ENCODE measurements at regions not wholly inside any gene's neighbourhood (a gene's known extent, or its start where the extent isn't known, plus 50 kb on each side); places are given as distances from the start of the nearest gene placed in this dataset.

DNA sequence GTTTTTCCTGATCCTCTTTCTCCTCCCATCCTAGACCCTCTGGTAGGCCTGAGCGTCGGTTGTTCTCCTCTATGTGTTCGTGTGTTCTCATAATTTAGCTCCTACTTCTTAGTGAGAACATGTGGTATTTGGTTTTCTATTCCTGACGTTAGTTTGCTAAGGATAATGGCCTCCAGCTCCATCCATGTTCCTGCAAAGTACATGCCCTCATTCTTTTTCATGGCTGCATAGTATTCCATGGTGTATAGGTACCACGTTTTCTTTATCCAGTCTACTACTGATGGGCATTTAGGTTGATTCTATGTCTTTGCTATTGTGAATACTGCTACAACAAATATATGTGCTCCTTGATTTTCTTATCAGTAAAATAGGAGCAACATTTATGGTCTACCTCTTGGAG lies 146.8 kb upstream of the PTCHD1 start:
- ATAC-seq: no peak
- intact Hi-C loops (cut with micrococcal nuclease) (no loop called here), in situ Hi-C loops (cut with MboI) (no loop called here)
- H3K27ac ChIP-seq (ENCODE audit: extremely low read depth, low read depth, low read length): no peak overlapping the region
- no peak overlapping the region for H3K4me3 ChIP-seq
- CTCF ChIA-PET (ENCODE audit: low intra/inter-chr PET ratio): no interaction called here
- no peaks in the 10 kb centered on the region for H3K4me1 ChIP-seq (replicated peaks in 1 of 2; ENCODE audit: control insufficient read depth in 2 of 2, insufficient read depth in 2 of 2, low read length in 2 of 2)
- no peaks in the 10 kb centered on the region for H3K9me1 ChIP-seq (ENCODE audit: control insufficient read depth, insufficient read depth, low read length)
- no peak overlapping the region for H3K4me2 ChIP-seq (ENCODE audit: insufficient read depth, low read length)
- H3K36me3 ChIP-seq (ENCODE audit: control insufficient read depth, insufficient read depth, low read length): no peaks in the 10 kb centered on the region
- no peak for FAIRE-seq
- H3K79me2 ChIP-seq (ENCODE audit: control insufficient read depth, insufficient read depth, low read length): no peaks in the 10 kb centered on the region
- H3K9me3 ChIP-seq (replicated peaks; ENCODE audit: control insufficient read depth, insufficient read depth, low read depth, low read length): no peaks in the 10 kb centered on the region
- no peak overlapping the region for H2AFZ ChIP-seq (ENCODE audit: low read depth, low read length)
- H4K20me1 ChIP-seq (replicated peaks; ENCODE audit: control insufficient read depth, insufficient read depth, low read length): no peaks in the 10 kb centered on the region
- POLR2A ChIA-PET: no interaction called here
- no TSS peak for BruUV-seq (replicated peaks)
- no peak overlapping the region for H3K9ac ChIP-seq (ENCODE audit: insufficient read depth in 1 of 2, low read depth in 2 of 2, low read length in 2 of 2)
- no peaks in the 10 kb centered on the region for H3K27me3 ChIP-seq (ENCODE audit: control insufficient read depth in 2 of 2, insufficient read depth in 2 of 2, low read length in 2 of 2)
- 8% methylated on average over 5 of the region's 5 CpGs for WGBS (ENCODE audit: insufficient coverage, low coverage, missing lambda C conversion rate)
- no peak for TF ChIP-seq SIN3B (IDR thresholded peaks at IDR 0.05; ENCODE audit: low read depth)
- no peak for TF ChIP-seq ZNF408 (CRISPR knock-in tag; IDR thresholded peaks at IDR 0.05; ENCODE audit: low read depth)
- TF ChIP-seq ZNF318 (IDR thresholded peaks at IDR 0.05; ENCODE audit: borderline replicate concordance in 1 of 2, low read depth in 1 of 2): no peak
- no peak for TF ChIP-seq GATAD2A (IDR thresholded peaks at IDR 0.05)
- TF ChIP-seq RBM25 (IDR thresholded peaks at IDR 0.05; ENCODE audit: low read depth, low read length, severe bottlenecking): peak; percentile 35
- no peak for TF ChIP-seq ILF3 (IDR thresholded peaks at IDR 0.05; ENCODE audit: borderline replicate concordance)
- peak; percentile 84 for TF ChIP-seq ZNF146 (CRISPR knock-in tag; IDR thresholded peaks at IDR 0.05; ENCODE audit: unreplicated experiment)
- no peak for DNase-seq (ENCODE audit: extremely low read depth in 1 of 4, low spot score in 3 of 4)
